ENCODE measurements at regions not wholly inside any gene's neighbourhood (a gene's known extent, or its start where the extent isn't known, plus 50 kb on each side); places are given as distances from the start of the nearest gene placed in this dataset.
A peak's percentile ranks its signal among the peaks of the same experiment; 100 is the strongest.
"Not testable (repeated sequence)": the region's sequence is repeated elsewhere in the genome, so short reads cannot be mapped to it uniquely, and the experiment has no call there.

DNA sequence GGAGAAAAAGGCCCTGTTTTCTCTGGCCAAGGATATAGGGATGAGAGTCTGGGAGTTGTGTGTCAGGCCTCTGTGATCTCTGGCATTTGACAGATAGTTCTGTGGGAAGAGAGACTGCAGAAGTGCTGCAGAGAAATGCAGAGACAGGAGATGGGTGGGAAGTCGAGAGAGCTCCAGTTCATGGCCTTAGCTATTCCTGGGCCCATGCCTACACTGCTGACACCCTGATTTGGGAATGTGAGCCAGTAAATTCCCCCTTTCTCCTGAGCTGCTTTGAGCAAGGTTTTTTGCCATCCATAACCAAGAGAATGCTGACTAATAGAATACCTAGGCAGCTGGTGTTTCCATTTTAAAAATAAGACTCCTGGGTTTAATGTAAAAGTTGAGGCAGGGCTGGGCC is 59.3 kb downstream of the EBLN2 start:
- DNase-seq (ENCODE audit: low read depth) = no peak

- DNase-seq (ENCODE audit: low read depth) = no peak
Observed at GRCh38 chr3:73121669-73122331, 60.3 kb downstream of the EBLN2 start.

DNA sequence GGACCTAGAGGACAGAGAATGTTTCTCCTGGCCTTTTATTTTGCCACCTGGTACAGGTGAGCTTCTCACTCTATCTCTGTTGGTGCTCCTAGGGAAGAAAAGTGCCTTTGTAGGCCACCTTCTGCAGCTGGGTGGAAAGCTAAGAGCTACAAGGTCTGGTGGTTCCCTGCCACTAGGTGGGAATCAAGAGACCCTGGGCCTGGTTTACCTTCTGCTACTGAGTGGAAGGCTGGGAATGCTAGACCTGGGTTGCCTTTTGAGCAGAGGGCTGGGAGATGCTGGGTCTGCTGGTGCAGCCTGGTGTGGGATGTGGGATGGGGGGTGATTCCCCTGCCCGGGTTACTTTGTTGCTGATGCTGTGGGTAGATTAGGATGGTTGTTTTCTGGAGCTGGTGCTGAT is 72.6 kb downstream of the EBLN2 start:
- no peak for DNase-seq (ENCODE audit: low read depth)

- DNase-seq (ENCODE audit: low read depth) = no peak
Observed at GRCh38 chr3:73136941-73137340, 75.5 kb downstream of the EBLN2 start.

- DNase-seq (ENCODE audit: low read depth) = no peak
Observed at GRCh38 chr3:73137736-73138403, 76.4 kb downstream of the EBLN2 start.

- no peak for DNase-seq (ENCODE audit: low read depth)
Observed at GRCh38 chr3:73140772-73141442, 79.4 kb downstream of the EBLN2 start.

DNA sequence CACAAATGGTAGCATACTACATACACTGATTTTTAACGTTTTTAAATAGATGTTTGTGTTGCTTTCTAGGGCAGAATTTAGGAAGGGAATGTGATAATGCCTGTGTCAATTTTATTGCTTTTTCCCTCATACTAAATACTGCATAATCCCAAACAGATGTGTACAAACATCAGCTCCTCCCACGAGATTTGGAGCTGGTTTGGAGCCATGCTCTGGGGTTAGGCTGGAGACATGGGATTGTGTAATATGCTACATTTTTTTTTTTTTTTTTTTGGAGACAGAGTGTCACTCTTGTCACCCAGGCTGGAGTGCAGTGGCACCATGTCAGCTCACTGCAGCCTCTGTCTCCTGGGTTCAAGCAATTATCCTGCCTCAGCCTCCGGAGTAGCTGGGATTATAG is 80.1 kb downstream of the EBLN2 start:
- peak; percentile 55 for DNase-seq (ENCODE audit: low read depth)

DNA sequence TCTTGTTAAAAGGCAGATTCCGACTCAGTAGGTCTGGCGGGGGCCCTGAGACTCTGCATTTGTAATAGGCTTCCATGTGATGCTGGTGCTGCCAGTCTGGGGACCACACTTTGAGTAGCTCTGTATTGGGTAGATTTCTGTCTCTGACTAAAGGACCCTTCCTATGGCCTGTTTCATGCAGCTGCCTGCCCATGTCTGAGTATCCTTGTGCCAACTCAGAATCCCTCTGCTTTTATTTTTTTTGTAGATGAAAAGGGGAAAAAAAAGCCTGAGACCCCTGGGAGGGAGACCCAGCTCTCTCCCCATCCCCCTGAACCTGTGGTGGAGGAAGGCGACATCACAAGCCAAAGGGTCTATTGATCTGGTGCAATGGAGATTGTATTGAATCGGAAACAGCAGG is 81.9 kb downstream of the EBLN2 start:
- DNase-seq (ENCODE audit: low read depth) = no peak

DNA sequence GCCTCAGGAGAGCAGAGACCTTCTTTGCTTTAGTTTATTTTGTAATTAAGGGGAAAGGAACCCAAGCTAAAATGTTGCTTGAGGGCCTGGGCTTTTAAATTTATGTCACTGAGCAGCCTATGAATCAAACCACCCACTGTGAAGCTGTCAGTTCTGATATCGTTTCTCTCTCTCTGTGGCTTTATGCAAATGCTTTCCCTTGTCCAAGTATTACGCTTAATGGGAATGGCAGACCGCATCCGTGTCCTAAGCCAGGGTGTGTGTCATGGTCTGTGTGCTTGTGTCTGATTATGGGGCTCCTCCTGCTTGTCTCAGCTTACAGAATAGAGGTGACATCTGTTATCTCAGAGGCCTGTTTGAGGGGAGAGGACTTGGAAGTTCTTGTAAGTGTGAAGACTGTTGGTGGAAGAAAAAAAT is 82.4 kb downstream of the EBLN2 start:
- peak; percentile 26 for DNase-seq (ENCODE audit: low read depth)

- DNase-seq (ENCODE audit: low read depth) = peak; percentile 22
Observed at GRCh38 chr3:73144276-73144675, 82.8 kb downstream of the EBLN2 start.

- DNase-seq (ENCODE audit: low read depth) = no peak
Observed at GRCh38 chr3:73144828-73145227, 83.4 kb downstream of the EBLN2 start.

DNA sequence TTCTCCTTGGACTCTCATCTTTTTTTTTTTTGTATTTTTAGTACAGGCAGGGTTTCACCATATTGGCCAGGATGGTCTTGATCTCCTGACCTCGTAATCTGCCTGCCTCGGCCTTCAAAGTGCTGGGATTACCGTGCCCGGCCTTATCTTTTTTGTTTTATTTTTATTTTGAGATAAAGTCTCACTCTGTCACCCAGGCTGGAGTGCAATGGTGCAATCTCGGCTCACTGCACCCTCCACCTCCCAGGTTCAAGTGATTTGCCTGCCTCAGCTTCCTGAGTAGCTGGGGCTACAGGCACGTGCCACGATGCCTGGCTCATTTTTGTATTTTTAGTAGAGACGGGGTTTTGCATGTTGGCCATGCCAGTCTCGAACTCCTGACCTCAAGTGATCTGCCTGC is 86.0 kb downstream of the EBLN2 start:
- DNase-seq (ENCODE audit: low read depth) = not testable (repeated sequence)

DNA sequence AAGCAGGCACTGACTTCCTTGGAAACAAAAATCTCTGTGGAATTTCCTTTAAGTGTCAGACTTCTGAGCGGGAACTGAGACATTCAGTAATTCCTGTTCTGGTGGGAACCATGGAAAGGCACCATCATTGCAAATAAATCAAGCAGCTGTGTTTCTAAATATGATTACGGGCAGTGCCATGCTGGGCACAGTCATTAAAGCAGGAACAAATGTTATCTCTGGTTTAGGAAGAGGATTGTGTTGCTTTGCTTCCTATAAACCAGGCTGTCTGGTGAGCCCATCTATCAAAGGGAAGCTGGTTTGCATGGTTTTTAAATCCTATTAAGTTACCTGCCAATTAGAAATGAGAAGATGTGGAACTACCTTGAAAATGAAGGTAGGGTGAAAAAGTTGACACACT is 86.7 kb downstream of the EBLN2 start:
- no peak for DNase-seq (ENCODE audit: low read depth)

DNA sequence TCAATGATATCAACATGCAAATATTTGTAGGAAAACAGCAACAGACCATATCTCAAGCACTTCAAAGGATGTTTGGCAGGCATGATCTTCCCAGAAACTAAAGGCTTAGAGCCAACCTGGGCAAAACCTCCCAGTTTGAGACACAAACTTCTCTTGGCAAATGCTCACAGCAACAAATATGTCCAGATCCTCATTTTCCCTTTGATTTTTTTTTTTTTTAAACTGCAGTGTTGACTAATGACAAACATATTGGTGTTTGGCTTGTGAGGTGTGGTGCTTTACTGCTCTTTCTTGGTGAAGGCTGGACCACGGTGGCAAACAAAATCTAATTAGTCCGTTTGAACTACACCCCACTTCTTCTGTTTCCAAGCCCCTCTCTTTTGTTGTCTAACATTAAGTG is 87.2 kb downstream of the EBLN2 start:
- no peak for DNase-seq (ENCODE audit: low read depth)

DNA sequence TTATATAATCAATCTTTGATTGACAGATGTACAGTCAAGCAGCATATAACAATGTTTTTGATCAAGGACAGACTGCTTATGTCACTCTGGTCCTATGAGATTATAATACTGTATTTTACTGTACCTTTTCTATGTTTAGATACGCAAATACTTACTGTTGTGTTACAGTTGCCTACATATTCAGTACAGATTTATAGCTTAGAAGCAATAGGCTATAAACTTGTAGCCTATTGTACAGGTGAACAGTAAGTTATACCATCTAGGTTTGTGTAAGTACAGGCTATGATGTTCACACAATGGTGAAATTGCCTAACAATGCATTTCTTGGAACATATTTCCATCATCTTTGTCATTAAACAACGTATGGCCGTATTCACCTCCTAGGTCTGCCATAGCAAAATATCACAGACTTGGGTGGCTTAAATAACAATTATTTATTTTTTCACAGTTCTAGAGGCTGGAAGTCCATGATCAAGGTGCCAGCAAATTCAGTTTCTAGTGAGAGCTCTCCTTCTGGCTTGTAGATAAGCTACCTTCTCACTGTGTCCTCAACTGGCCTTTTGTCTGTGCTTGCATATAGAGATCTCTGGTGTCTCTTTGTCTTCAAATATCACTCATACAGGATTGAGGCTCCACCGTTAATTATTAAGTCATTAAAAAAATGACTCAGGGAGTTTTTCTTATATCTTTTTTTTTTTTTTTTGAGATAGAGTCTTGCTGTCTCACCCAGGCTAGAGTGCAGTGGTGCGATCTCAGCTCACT is 89.1 kb downstream of the EBLN2 start:
- no peak for DNase-seq (ENCODE audit: low read depth)

- not testable (repeated sequence) for DNase-seq (ENCODE audit: low read depth)
Observed at GRCh38 chr3:73152571-73152970, 91.1 kb downstream of the EBLN2 start.

- DNase-seq (ENCODE audit: low read depth) = not testable (repeated sequence)
Observed at GRCh38 chr3:73153057-73153456, 91.6 kb downstream of the EBLN2 start.

- DNase-seq (ENCODE audit: low read depth) = not testable (repeated sequence)
Observed at GRCh38 chr3:73154261-73154660, 92.8 kb downstream of the EBLN2 start.

DNA sequence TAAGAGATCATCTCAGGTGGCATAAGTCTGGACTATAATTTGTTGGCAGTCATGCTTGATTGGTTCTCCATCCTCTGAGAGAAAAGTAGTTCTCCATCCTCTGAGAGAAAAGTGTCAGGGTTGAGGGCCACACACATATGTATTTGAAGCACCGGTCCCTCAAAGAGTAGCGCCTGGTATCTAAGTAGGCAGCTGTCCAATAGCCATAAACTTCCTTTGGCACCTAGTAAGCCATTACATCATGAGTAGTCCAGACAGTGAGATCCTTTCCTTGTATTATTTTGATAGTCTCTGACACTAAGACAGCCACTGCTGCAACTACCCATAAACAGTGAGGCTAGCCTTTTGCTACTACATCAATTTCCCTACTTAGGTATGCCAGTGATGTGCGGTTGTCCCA is 94.0 kb downstream of the EBLN2 start:
- DNase-seq (ENCODE audit: low read depth) = not testable (repeated sequence)

GRCh38 chr3:73164622-73165021 is 103.2 kb downstream of the EBLN2 start:
- no peak for DNase-seq (ENCODE audit: low read depth)

DNA sequence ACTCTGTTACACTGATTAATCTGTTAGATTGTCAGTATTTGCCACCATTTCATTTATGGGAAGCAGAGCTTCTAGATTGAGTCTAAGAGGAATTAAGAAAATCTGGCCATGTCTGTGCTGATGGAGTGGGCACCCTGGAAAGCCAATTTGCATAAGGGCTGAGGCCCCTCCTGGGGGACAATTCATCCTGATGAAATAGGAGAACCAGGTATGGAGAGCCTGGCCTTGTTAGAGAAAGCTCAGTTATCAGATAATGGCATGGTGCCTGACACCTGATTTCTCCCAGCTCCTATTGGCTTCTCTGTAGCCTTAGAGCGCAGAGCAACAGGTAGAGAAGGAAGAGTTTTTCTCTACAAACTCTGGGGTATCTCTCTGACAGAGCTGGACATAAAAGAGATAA is 114.2 kb downstream of the EBLN2 start:
- DNase-seq (ENCODE audit: low read depth) = no peak

DNA sequence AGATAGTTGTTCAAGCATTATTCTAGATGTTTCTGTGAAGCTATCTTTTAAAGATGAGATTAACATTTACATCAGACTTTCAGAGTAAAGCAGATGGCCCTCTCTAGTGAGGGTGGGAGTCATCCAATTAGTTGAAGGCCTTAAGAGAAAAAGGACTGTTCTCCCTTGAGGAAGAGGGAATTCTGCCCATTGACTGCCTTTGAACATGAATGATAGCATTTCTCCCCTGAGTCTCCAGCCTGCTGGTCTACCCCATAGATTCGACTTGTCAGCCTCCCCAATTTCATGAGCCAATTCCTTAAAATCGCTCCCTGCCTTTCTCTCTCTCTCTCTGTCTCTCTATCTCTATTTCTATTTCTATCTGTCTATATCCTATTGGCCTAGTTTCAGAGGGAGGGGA is 115.5 kb downstream of the EBLN2 start:
- DNase-seq (ENCODE audit: low read depth) = no peak

- DNase-seq (ENCODE audit: low read depth) = no peak
Observed at GRCh38 chr3:73177827-73178226, 116.4 kb downstream of the EBLN2 start.
